Activated CD4-positive, alpha-beta T cell treated with anti-CD3 and anti-CD28 coated beads for 1 hour (primary cell): ENCODE measurements at regions not wholly inside any gene's neighbourhood (a gene's known extent, or its start where the extent isn't known, plus 50 kb on each side); places are given as distances from the start of the nearest gene placed in this dataset.
"Not testable (repeated sequence)": the region's sequence is repeated elsewhere in the genome, so short reads cannot be mapped to it uniquely, and the experiment has no call there.

Experiments used
- DNase-seq: peaks from one replicate; pipeline ENCODE4 v3.0.0-alpha.2; 2020

DNA sequence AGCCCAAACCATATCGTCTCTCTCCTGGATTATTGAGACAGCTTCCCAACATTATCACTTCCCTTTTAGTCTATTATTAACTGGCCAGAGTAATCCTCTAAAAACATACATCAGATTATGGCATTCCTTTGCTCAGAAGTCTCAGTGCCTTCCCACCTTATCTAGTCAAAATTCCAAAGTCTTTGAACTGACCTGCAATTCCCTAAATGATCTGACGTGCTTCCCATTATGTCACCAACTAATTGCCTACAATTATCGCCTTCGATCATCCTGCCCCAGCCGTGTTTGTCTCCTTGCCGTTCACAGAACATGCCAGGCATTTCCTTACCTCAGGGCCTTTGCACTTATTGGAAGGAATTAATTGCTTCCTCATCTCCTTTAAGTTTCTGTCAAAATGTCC, 332.4 kb downstream of the IRS1 start:
- DNase-seq = no peak

DNA sequence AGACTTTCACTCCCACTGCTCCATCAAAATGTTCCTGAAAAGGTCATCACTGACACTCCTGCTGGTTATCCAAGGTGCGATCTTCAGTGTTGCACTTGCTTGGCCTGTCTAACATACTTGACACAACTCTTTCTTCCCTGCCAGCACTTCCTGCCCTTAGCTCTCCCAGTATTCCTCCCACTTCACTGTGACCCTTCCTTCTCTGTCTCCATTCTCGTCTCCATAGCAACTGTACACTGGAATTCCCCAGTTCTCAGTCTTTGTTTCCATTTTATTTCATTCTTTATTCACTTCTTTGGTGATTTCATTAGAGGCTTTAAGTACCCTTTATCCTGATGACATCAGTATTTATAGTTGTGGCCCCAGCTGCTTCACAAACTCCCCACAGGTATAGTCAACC, 333.0 kb downstream of the IRS1 start:
- no peak for DNase-seq

DNA sequence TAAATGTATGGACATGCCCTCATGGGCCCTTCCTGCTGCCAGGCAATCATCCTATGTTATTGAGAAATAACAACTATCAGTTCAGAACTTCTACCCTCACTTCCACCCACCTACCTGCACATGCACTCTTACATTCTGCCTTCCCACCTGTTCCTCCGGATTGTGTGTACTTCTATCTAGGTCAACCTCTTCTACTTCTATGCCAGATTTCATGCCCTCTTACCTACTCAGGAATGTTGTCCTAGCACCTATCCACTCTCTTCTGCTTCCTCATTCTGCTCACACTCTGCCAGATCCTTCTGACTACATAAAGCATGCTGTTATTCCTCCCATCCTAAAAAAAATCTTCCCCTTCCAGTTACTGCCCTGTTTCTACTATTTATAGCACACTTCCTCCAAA, 333.5 kb downstream of the IRS1 start:
- DNase-seq = no peak

DNA sequence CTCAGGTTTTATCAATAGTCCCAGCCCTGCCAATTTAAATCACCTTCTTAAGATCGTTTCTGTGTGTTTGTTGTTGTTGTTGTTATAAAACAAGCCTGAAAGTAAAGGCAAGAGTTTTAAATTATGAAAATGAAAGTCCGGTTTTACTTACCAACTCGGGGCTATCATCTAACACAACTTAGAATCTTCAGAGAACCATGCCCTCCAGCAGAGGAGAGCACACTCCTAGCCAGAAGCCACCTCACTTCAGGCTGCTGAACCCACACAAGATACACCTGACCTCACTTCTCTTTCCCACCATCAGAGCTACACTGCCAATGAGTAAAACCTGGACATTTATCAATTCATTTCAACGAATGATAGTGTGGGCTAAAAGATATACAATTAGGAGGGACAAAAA, 335.2 kb downstream of the IRS1 start:
- DNase-seq = no peak

DNA sequence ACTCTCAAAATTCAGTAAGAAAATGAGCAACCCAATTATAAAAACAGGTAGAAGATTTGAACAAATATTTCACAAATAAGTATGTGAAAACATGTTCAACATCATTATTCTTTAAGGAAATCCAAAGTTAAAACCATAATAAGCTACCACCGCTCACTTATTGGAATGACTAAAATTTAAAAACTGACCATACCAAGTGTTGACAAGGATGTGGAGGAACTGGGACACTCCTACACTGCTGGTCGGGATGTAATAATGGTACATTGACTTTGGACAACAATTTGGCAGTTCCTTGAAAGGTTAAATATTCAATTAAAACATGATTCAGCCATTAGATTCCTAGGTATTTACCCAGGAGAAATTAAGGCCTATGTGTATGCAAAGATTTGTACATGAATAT, 336.5 kb downstream of the IRS1 start:
- no peak for DNase-seq

DNA sequence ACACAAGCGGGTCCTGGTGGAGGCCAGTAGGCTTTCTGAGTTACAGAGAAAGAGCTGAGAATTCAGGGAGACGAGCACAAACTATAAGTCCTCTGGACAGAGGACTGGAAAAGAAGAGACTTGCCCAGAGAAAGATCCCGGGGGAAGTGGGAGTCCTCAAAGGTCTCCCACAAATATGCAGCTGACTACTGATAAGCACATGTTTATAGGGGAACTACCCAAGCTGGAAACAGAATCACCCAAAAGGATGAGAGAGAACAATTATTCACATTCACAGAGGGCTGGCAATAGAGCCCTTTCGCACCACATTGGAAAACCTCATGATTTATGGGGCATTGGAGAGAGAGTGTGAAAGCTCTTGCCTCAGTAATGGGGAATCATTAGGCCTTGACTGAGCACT, 337.6 kb downstream of the IRS1 start:
- DNase-seq = no peak

DNA sequence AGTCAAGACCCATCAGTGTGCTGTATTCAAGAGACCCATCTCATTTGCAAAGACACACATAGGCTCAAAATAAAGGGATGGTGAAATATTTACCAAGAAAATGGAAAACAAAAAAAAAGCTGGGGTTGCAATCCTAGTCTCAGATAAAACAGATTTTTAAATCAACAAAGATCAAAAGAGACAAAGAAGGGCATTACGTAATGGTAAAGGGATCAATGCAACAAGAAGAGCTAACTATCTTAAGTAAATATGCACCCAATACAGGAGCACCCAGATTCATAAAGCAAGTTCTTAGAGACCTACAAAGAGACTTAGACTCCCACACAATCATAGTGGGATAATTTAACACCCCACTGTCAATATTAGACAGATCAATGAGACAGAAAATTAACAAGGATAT, 343.5 kb downstream of the IRS1 start:
- DNase-seq = not testable (repeated sequence)

DNA sequence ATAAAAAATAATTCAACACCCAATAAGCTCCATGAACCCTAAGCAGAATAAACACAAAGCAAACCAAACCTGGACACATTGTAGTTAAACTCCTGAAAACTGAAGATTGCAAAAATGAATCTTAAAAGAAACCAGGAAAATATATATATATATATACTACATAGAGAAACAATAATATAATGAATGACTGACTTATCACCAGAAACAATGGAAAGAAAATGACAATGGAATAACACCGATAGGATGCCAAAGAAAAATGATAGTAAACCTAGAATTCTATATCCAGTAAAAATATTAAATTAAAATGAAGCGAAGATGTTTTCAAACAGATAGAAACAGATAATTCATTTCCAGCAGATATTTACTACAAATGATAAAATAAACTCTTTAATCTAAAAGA, 346.9 kb downstream of the IRS1 start:
- no peak for DNase-seq

DNA sequence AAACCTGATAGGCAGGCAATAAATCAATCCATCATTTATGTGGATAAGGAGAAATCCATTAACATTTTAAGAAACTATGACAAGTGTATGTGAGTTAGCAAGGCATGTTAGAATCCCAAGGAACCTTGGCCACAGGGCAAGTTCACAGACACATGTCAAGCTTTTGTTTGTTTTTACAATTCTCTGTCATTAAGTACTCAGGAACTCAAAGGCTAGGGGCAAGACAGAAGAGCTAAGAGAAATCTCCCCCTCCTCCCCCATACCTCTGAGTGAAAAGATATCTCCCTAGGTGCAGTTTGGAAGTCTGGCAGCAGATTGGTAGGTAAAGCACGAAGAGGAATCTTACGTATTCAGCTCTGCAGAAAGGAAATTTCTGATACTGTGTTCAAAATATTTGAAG, 348.1 kb downstream of the IRS1 start:
- no peak for DNase-seq

DNA sequence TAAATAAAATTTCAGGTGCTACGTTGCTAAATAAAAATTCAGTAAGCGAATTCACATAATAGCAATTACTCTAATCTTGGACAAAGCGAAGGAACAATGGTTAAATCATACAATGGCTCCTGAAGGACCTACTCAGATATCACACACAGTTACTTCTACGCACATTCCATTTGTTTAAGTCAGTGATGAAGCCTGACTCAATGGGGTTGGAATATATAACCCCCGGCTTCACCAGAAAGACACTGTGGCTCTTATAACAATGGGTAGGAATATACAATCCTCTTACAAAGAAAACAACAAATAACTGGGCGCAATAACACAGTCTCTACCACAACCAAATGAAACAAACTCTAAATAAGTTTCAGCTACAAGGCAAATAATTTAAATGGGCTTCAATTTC, 349.5 kb downstream of the IRS1 start:
- DNase-seq = no peak

DNA sequence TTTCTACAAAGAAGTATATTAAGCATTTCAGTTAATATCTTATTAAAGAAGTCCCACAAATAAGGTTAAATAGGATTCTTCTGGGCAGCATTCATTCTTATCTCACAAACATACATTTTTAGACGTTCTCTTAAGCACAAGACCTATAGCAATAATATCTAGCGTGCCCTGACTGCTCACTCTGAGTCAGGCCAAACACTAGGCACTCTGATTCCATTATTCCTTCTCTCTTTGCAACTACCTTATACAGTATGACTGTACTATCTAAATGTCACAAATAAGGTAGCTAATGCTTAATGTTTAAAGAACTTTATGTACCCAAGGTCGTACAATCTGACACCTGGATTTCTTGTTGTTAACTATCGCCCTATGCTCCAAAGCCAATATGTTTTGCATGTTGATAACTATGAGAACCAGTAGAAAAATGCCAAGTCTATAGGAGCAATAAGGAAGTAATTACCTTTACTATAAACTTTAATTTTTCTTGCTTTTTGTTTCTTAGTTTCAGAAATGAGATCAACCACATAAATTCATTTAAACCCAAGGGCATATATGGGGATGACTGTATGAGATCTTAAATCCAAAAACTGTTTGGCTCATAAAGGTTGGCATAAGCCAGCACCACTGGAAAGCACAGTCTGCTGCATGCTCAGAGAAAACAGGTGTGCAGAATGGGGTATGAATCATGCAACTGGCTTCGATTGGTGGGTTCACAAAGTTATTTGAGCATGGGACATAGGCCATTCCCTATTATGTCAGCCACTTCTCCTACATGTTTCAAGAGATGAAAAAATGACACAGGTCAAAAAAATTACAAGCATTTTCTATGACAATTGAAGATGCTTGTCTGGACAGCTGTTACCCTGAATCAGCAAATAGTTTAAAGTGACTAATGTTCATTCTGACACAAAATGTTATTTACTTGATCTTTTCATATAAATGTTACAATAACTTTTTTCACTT, 352.0 kb downstream of the IRS1 start:
- no peak for DNase-seq

DNA sequence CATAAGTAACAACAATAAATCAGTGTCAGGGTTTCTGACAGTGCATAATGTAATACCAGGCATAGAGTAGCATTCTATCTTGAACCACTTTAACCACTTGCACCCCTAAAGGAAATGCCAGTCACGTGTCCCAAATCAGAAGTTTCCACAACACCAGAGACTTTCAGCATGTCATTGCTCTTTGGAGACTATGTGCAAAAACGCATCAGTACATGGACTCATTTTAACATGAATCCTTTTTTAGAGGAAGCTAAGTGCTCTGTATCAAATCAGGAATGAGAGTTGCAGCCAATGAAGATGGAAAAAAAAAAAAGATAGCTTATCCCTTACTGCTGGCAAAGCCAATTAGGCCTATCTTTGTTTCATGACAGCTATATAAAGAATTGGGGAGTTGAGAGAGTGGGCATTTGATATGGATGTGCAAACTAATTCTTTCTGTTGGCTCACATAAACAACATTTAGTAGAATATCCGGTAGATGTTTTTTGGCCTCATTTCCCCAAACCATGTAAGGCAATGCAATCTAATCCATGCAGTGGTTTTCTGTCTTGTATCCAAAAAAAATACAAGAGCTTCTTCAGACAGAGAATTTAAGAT, 353.1 kb downstream of the IRS1 start:
- no peak for DNase-seq

DNA sequence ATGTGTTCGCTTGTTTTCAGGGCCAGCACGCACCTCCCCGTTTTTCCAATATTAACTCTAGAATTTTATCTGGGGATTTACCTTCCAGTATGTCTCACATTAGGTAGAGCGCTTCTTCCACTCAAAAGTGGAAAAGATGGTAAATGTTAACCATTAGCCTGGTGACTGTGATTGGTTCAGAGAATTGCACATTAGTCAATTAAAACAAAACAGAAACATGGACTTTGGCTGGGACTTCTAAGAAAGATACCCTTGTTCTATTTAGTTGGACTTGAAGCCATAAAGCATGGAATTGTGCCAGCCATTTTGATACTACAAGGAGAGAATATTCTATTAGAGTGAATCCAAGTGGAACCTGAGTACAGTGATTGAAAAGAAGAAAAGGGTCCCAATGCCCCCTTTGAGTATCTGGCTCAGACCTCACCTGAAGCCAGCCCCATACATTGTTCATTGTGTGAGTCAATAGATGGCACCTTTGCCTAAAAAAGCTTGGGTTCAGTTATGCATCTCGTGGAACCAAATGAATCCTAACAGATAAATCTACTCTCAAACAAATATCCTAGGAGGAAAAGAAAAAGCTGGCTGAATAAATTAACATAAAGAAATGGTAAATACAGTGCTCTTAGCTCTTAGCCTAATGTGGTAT, 354.3 kb downstream of the IRS1 start:
- no peak for DNase-seq

DNA sequence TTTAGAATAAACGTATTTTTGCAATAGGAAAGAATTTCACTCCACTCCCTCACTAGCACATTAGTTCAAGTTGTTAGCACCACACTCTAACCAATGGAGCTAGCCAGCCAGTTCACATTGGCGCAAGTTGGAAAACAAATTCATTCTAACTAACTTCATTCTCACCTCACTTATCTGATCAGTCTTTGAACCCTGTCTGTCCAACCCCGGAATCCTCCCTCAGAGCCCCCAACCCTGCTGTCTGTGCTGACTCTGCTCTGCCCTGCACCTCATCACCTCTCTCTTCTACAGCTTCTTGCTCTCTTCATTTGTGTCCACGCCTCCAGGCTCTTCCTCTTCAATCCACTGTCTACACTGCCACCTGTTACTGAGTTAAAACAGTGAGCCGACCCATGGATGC, 356.5 kb downstream of the IRS1 start:
- no peak for DNase-seq

DNA sequence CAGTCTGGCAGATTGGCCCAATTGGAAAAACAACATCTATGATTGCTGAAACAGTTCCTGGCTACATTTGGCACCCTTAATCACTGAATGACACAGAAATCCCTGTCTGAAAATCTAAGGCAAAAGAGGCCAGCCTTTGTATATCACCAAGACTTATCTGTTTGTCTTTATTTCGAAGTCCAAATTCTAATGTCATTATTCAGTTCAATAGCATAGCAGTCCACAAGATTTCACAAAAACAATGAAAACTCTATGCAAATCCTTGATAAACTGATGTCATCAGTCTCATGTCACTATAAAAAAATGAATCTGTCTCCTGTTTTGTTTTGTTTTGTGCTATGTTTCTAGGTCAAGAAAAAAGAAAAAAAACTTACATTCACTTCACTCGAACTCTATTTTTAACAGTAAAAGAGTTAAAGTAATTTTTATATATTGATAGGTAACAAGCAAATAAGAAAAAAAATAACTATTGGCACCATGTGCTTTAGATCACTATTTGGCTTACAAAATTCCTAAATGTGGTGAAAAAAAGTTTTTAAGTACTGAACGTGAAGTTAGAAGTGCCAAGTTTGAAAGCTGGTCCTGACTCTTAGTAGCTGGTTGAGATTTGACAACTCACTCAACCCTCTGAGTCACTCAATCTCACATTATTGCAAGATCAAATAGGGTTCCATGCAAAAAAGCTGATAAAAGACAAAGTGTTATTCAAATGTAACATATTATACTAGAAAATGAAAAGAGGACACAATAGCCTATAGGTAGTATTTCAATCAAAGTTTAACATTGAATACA, 359.3 kb downstream of the IRS1 start:
- DNase-seq = no peak

DNA sequence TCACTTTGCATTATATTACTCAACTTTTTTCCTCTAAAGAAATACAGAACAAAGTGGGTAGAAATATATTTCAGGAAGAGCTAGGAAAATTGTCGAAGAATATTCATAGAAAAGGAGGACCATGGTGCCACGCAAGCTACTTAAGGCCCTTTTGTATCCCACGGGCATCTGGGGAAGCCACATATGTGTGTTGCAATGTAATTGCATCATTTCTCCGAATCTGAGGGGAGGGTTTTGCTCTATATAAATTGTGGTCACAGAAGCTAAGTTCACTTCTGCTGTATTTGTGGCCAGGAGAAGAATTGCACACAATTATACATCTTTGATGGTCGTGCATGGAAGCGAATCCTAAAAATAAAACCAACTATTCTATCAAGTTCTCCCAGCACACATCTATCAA, 360.3 kb downstream of the IRS1 start:
- no peak for DNase-seq

DNA sequence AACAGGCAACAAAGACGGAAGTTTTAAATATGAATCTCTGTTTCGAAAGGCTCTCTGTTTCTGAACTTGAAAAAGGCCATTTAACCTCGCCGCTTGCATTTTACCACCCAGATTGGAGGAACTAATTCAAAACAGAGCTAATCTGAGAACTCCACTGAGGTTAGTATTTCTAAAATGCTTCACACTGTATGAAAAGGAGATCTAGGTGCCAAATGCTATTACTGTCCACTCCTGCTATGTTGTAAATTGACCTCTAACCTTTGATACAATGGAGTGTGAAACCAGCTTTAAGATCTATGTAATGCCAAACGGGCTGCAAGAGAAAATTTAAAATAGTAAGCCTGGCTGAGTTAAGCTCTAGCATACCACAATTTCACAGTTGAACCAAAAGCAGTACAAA, 364.5 kb downstream of the IRS1 start:
- no peak for DNase-seq

DNA sequence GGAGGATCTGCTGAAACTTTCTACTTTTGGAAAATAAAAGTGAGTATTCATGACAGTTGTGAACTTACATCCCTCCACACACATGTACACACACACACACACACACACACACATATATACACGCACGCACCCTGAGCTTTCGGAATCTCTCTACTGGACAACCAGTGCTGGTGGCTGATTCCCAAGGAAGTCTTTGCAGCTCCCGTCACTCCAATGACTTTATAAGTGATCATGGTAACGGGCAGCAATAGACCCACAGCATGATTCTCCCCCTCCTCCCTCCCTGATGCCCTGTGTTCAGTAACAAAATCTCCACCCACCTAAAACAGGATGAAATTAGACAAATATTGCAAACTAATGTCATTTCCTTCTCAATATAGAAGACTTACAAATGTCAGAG, 364.9 kb downstream of the IRS1 start:
- DNase-seq = no peak

DNA sequence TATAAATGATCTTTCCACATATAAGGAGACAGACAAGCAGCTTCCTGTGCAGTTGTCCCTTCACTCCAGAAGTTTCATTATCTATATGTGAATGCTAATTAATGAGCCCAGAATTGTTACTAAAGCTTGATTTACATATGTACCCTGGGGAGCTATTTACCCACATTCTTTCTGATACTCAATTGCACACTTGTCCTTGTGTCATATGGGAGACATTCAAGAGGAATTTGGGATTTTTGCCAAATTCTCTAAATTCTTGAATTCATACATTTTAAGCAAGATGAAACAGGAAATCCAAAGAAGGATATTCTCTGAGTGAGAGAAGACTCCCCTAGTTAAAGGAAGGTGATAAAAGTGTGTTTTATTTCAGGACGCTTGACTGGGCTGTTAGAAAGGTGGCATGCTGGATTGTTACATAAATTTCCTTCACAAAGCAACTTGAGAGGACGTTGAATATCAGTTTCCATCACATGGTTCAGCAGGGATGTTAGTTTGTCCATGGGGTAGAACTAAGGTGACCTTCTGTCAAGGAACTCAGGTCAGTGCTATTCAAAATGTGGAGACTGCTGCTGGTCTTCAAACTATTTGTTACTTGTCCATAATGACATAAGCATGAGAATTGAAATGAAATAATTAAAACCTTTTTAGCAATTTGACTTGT, 368.2 kb downstream of the IRS1 start:
- DNase-seq = no peak

DNA sequence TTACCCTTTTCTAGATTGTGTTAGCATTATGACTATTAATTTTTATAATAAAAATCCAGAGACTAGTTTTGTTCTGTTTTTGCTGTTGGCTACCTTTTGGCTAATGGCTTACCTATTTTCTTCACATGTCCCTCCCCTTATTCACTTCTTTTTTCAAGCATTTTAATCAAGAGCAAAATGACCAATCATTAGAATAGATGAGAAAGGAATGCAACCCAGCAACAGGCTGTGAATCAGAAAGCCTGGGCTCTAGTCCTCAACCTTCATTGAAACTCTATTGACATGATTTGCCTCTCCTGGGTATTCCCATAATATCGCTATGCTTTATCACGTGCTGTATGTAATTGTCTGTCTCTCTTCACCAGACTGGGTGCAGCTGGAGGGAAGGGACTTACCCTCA, 370.1 kb downstream of the IRS1 start:
- DNase-seq = no peak

DNA sequence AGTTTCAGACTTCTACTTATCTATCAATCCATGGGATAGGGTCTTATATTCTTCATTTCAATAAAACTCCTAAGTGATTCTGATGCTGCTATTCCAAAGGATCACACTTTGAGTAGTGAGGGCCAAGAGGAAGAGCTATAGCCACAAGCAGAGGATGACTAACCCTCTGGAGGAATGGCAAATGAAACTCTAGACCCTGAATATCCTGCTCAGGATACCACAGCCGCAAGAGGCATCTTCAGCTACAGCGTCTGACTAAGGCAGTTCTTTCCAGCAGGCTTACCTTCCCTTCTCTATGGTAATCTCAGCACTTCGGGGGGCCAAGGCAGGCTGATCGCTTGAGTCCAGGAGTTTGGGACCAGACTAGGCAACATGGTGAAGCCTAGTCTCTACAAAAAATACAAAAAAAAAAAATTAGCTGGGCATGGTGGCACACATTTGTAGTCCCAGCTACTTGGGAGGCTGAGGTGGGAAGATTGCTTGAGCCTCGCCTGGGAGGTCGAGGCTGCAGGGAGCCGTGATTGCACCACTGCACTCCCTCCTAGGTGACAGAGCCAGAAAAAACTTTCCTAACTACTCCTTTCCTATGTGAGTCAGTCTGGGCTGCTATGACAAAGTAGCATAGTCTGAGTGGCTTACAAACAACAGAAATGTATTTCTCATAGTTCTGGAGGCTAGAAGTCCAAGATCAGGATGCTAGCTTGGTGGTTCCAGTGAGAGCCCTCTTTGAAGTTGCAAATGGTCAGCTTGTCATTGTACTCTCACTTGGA, 371.9 kb downstream of the IRS1 start:
- DNase-seq = no peak

DNA sequence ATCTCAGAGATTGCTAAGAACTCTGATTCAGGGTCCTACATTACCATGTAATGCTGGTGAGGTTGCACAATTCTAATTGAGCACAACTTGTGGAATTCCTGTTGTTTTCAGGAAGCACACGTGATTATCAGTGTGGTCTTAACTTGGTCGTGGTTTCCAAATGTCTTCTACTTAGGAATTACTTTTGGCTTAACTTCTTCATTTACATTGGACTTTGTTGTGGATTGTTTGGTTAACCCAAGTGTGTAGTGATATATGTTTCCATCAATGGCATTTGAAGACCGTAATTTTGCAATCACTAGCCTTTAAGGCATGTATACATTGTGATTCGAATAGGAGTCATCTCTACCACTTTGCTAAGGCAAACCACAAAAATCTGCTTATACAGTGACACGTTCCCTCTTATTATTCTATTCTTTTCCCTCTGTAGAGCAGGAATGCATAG, 373.3 kb downstream of the IRS1 start:
- DNase-seq = no peak
